Left lung (tissue), 4 donors: ENCODE measurements at regions not wholly inside any gene's neighbourhood (a gene's known extent, or its start where the extent isn't known, plus 50 kb on each side); places are given as distances from the start of the nearest gene placed in this dataset.

Experiments
- ATAC-seq: fragments of 200-7000 bp; cut with Tn5 transposase; one replicate; pipeline ENCODE4 v1.9.1; 2020; ENCODE audit warnings: moderate library complexity
- DNase-seq, 4 donors: peaks; one replicate each; pipeline ENCODE4 v3.0.0-alpha.2; 2013 to 2020
- H3K27ac ChIP-seq, 2 donors: fragments of 200-600 bp; sonication (generic) in 1 of 2; one replicate each; pipeline versions ENCODE4 v1.5.0 to v1.8.0; 2020 to 2021
- H3K27me3 ChIP-seq, 2 donors: fragments of 200-600 bp; sonication (generic) in 1 of 2; one replicate each; pipeline versions ENCODE4 v1.5.0 to v1.8.0; 2020 to 2021
- H3K36me3 ChIP-seq, 2 donors: fragments of 200-600 bp; sonication (generic) in 1 of 2; one replicate each; pipeline versions ENCODE4 v1.5.0 to v1.8.0; 2020 to 2021
- H3K4me1 ChIP-seq, 2 donors: fragments of 200-600 bp; one replicate each; pipeline ENCODE4 v1.8.0; 2021
- H3K4me3 ChIP-seq, 2 donors: fragments of 200-600 bp; sonication (generic) in 1 of 2; one replicate each; pipeline versions ENCODE4 v1.5.0 to v1.8.0; 2020 to 2021; ENCODE audit warnings: mild to moderate bottlenecking in 1 of 2
- H3K9me3 ChIP-seq, 2 donors: fragments of 200-600 bp; sonication (generic) in 1 of 2; one replicate each; pipeline versions ENCODE4 v1.5.0 to v1.8.0; 2020 to 2021
- intact Hi-C, 2 donors: fragments of 100-400 bp; cut with DNase I; formaldehyde crosslinking; loops; one replicate each; pipeline versions ENCODE4 v1.11.2 to v1.14.2; 2022
- TF ChIP-seq, protein P1 (sequence below), 2 donors: fragments of 200-600 bp; sonication (generic) in 1 of 2; IDR thresholded peaks; one replicate each; pipeline versions ENCODE4 v1.5.0 to v1.8.0; 2021; ENCODE audit warnings: antibody characterized with exemption in 2 of 2
- donor health status: DM: no; HTN: yes; CAD: no.
- donor health status: DM: no; HTN: no; CAD: no.

DNA sequence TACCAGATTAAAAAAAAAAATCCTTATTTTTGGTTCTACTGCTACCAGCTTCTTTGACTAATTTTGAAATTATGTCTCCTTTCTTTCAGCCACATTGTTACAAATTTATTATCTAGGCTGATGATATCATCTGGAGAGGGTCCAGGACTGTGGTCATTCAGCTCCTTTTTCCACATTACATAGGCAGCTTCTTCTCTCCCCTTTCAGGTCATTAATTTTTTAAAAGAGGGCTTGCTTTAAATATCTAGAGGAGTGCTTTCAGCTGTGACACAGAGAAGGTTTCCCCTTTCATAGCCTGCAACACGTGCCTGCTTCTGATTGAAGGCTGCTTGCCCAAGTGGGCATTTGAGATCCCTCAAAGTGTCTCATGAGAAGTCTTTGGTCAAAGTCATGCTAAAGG, 155.7 kb upstream of the PAPPA start:
- H3K36me3 ChIP-seq: no peaks in the 10 kb centered on the region
- no peak overlapping the region for H3K4me3 ChIP-seq
- TF ChIP-seq, protein P1, sequence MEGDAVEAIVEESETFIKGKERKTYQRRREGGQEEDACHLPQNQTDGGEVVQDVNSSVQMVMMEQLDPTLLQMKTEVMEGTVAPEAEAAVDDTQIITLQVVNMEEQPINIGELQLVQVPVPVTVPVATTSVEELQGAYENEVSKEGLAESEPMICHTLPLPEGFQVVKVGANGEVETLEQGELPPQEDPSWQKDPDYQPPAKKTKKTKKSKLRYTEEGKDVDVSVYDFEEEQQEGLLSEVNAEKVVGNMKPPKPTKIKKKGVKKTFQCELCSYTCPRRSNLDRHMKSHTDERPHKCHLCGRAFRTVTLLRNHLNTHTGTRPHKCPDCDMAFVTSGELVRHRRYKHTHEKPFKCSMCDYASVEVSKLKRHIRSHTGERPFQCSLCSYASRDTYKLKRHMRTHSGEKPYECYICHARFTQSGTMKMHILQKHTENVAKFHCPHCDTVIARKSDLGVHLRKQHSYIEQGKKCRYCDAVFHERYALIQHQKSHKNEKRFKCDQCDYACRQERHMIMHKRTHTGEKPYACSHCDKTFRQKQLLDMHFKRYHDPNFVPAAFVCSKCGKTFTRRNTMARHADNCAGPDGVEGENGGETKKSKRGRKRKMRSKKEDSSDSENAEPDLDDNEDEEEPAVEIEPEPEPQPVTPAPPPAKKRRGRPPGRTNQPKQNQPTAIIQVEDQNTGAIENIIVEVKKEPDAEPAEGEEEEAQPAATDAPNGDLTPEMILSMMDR (IDR thresholded peaks at IDR 0.05): no peak
- DNase-seq (no peak), ATAC-seq (peak; percentile 39)
- no peaks in the 10 kb centered on the region for H3K4me1 ChIP-seq
- no peak overlapping the region for H3K27ac ChIP-seq
- no peaks in the 10 kb centered on the region for H3K9me3 ChIP-seq
- intact Hi-C loops: no loop called here
- H3K27me3 ChIP-seq: no peaks in the 10 kb centered on the region

DNA sequence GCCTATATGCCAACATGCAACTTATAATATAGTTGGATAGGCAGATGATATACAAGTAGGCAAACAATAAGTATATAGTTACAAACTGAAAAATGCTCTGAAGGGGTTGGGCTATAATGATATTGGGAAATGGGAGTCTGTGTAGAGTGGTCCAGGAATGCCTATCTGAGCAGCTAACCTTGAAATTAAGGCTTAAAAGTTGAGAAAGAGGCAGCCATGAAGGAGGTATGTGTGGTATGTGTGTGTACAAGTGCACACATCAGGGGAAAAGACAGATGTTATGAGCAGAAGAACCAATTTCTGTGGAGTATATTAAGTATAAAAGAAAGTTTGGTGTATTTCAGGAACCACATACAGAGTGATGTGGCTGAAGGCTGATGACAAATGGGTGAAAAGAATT, 154.9 kb upstream of the PAPPA start:
- intact Hi-C loops: no loop called here
- TF ChIP-seq, protein P1 (IDR thresholded peaks at IDR 0.05): no peak
- no peak for ATAC-seq
- no peak overlapping the region for H3K4me3 ChIP-seq
- no peaks in the 10 kb centered on the region for H3K9me3 ChIP-seq
- H3K4me1 ChIP-seq: no peaks in the 10 kb centered on the region
- no peaks in the 10 kb centered on the region for H3K36me3 ChIP-seq
- no peaks in the 10 kb centered on the region for H3K27me3 ChIP-seq
- no peak overlapping the region for H3K27ac ChIP-seq
- no peak for DNase-seq

DNA sequence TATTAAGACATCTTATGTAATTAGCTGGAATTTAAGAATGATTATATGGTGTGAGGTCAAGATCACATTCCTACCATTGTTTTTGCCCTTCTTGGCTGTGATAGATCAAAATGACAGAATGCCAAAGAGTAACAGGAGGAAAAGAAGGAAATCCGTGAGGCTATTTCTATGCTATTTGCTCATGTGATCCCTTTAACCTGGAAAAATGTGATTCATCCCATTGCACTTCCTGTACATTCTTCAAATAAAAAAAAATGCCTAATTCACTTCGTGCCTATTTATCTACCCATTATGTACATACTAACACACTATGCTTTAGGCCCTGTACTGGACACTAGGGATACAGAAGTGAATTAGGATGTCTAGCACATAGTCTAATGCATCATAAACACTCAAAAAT, 154.1 kb upstream of the PAPPA start:
- intact Hi-C loops: no loop called here
- DNase-seq: no peak
- no peak for ATAC-seq
- Histone ChIP-seq H3K4me3 (no peak overlapping the region), H3K27ac (no peak overlapping the region), H3K9me3 (no peaks in the 10 kb centered on the region), H3K27me3 (no peaks in the 10 kb centered on the region), H3K4me1 (no peaks in the 10 kb centered on the region), H3K36me3 (no peaks in the 10 kb centered on the region)
- TF ChIP-seq, protein P1 (IDR thresholded peaks at IDR 0.05): no peak

DNA sequence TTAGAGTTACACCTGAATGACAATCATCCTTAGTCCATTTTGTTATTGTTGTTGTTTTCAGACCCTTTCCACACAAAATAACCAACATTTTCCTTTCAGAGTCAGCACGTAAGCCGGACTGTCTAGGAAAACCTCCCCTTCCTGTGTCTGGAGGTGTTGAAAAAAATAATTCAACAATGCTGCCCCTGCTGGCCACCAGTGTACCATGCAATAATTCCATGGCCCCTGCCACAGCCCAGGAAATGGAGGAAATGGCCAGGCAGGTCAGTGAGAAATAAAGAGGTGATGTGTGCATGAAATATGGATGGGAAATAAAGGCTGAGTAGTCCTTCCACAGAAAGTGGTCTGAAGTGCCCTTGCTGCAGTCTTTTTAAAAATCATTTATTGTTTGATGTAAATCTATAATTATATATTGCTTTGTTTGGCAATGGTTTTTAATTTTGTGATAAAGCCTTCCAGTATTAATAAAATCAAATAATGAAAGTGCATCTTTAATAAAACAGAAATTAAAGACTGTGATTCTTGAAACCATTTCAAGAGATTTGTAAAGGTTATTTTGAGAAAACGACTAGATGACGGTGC, 152.8 kb upstream of the PAPPA start:
- no peak for DNase-seq
- ATAC-seq: peak; percentile 34
- H3K4me1 ChIP-seq: no peaks in the 10 kb centered on the region
- intact Hi-C loops: no loop called here
- H3K9me3 ChIP-seq: no peaks in the 10 kb centered on the region
- no peak overlapping the region for H3K4me3 ChIP-seq
- H3K36me3 ChIP-seq: no peaks in the 10 kb centered on the region
- TF ChIP-seq, protein P1 (IDR thresholded peaks at IDR 0.05): peak; percentile 30 to 46
- H3K27me3 ChIP-seq: no peaks in the 10 kb centered on the region
- no peak overlapping the region for H3K27ac ChIP-seq

DNA sequence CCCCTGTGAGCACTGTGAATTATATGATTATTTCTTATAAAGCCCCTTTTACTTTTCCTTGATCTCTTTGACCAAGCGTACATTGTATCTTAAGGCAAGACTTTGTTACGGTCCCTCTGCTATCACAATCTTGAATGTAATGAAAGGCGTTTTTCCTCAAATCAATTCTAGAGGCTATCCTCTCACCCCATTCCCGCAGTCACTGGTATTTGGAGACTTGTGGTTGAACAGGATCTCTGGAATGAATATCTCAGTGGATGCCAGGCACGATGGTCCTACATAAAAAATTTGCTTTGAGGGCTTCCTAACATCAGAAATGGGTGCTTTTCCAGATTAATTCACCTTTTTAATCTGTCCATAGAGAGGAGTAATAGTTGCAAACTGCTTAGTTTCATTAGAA, 151.4 kb upstream of the PAPPA start:
- no peaks in the 10 kb centered on the region for H3K9me3 ChIP-seq
- H3K27ac ChIP-seq: no peak overlapping the region
- TF ChIP-seq, protein P1 (IDR thresholded peaks at IDR 0.05): no peak
- H3K4me3 ChIP-seq: no peak overlapping the region
- ATAC-seq: no peak
- DNase-seq: no peak
- H3K36me3 ChIP-seq: no peaks in the 10 kb centered on the region
- H3K4me1 ChIP-seq: no peaks in the 10 kb centered on the region
- intact Hi-C loops: no loop called here
- H3K27me3 ChIP-seq: no peaks in the 10 kb centered on the region
